Activated CD4-positive, alpha-beta T cell treated with anti-CD3 and anti-CD28 coated beads for 4 hours (primary cell): ENCODE measurements at regions not wholly inside any gene's neighbourhood (a gene's known extent, or its start where the extent isn't known, plus 50 kb on each side); places are given as distances from the start of the nearest gene placed in this dataset.
"Not testable (repeated sequence)": the region's sequence is repeated elsewhere in the genome, so short reads cannot be mapped to it uniquely, and the experiment has no call there.

ENCODE experiments used
- DNase-seq, 2 donors: peaks; one replicate each; pipeline ENCODE4 v3.0.0-alpha.2; 2020

- DNase-seq: no peak
Observed at GRCh38 chr3:20904671-20905070, 718.7 kb upstream of the SGO1 start.

GRCh38 chr3:20898962-20899361 is 713.0 kb upstream of the SGO1 start:
- no peak for DNase-seq

- DNase-seq: no peak
Observed at GRCh38 chr3:20890111-20890519, 704.1 kb upstream of the SGO1 start.

GRCh38 chr3:20878691-20879090 is 692.7 kb upstream of the SGO1 start:
- no peak for DNase-seq

- DNase-seq: no peak
Observed at GRCh38 chr3:20873235-20873634, 687.2 kb upstream of the SGO1 start.

GRCh38 chr3:20870106-20870899 is 684.3 kb upstream of the SGO1 start:
- DNase-seq: no peak

- DNase-seq: no peak
Observed at GRCh38 chr3:20865803-20866202, 679.8 kb upstream of the SGO1 start.

GRCh38 chr3:20861454-20861853 is 675.4 kb upstream of the SGO1 start:
- no peak for DNase-seq

- DNase-seq: no peak
Observed at GRCh38 chr3:20857636-20858035, 671.6 kb upstream of the SGO1 start.

GRCh38 chr3:20853890-20854289 is 667.9 kb upstream of the SGO1 start:
- DNase-seq: no peak

- DNase-seq: no peak
Observed at GRCh38 chr3:20852712-20853111, 666.7 kb upstream of the SGO1 start.

- no peak for DNase-seq
Observed at GRCh38 chr3:20849975-20850374, 664.0 kb upstream of the SGO1 start.

- no peak for DNase-seq
Observed at GRCh38 chr3:20846832-20847231, 660.8 kb upstream of the SGO1 start.

GRCh38 chr3:20846066-20846465 is 660.1 kb upstream of the SGO1 start:
- no peak for DNase-seq

GRCh38 chr3:20844851-20845250 is 658.8 kb upstream of the SGO1 start:
- no peak for DNase-seq

- DNase-seq: no peak
Observed at GRCh38 chr3:20842594-20843436, 656.8 kb upstream of the SGO1 start.

- DNase-seq: no peak
Observed at GRCh38 chr3:20842002-20842401, 656.0 kb upstream of the SGO1 start.

GRCh38 chr3:20837676-20838302 is 651.8 kb upstream of the SGO1 start:
- no peak for DNase-seq

- DNase-seq: no peak
Observed at GRCh38 chr3:20836801-20837200, 650.8 kb upstream of the SGO1 start.

GRCh38 chr3:20832963-20833362 is 647.0 kb upstream of the SGO1 start:
- DNase-seq: no peak

GRCh38 chr3:20822251-20822650 is 636.2 kb upstream of the SGO1 start:
- no peak for DNase-seq

GRCh38 chr3:20820872-20821271 is 634.9 kb upstream of the SGO1 start:
- not testable (repeated sequence) for DNase-seq

- DNase-seq: no peak
Observed at GRCh38 chr3:20811631-20812030, 625.6 kb upstream of the SGO1 start.

GRCh38 chr3:20811006-20811405 is 625.0 kb upstream of the SGO1 start:
- DNase-seq: no peak
